ENCODE measurements at regions not wholly inside any gene's neighbourhood (a gene's known extent, or its start where the extent isn't known, plus 50 kb on each side); places are given as distances from the start of the nearest gene placed in this dataset.

- H3K9me3 ChIP-seq = no peaks in the 10 kb centered on the region
- TF ChIP-seq POLR2A (IDR thresholded peaks at IDR 0.05) (no peak), CTCF (IDR thresholded peaks at IDR 0.05) (no peak), POLR2AphosphoS5 (IDR thresholded peaks at IDR 0.05; ENCODE audit: insufficient read depth in 1 of 2, low read depth in 1 of 2) (no peak)
- no peak for DNase-seq (ENCODE audit: extremely low spot score in 2 of 2)
- intact Hi-C loops (cut with DNase I) = no loop called here
- no peak overlapping the region for H3K4me3 ChIP-seq
- no peaks in the 10 kb centered on the region for H3K36me3 ChIP-seq
- H3K27me3 ChIP-seq = no peaks in the 10 kb centered on the region
- no peaks in the 10 kb centered on the region for H3K4me1 ChIP-seq
- no peak overlapping the region for H3K27ac ChIP-seq
Measured at GRCh38 chr18:78658531-78658930, 321.1 kb upstream of the SALL3 start.

- Histone ChIP-seq H3K36me3 (no peaks in the 10 kb centered on the region), H3K9me3 (no peaks in the 10 kb centered on the region), H3K4me3 (no peak overlapping the region), H3K27ac (no peak overlapping the region), H3K27me3 (no peaks in the 10 kb centered on the region), H3K4me1 (no peaks in the 10 kb centered on the region)
- TF ChIP-seq POLR2A (IDR thresholded peaks at IDR 0.05) = no peak
- no peak for TF ChIP-seq POLR2AphosphoS5 (IDR thresholded peaks at IDR 0.05; ENCODE audit: insufficient read depth in 1 of 2, low read depth in 1 of 2)
- no peak for DNase-seq (ENCODE audit: extremely low spot score in 2 of 2)
- intact Hi-C loops (cut with DNase I) = no loop called here
Measured at GRCh38 chr18:78659057-78659456, 320.6 kb upstream of the SALL3 start.

- intact Hi-C loops (cut with DNase I) = no loop called here
- TF ChIP-seq CTCF (IDR thresholded peaks at IDR 0.05) (no peak), POLR2AphosphoS5 (IDR thresholded peaks at IDR 0.05; ENCODE audit: insufficient read depth in 1 of 2, low read depth in 1 of 2) (no peak), POLR2A (IDR thresholded peaks at IDR 0.05) (no peak)
- Histone ChIP-seq H3K36me3 (no peaks in the 10 kb centered on the region), H3K27me3 (no peaks in the 10 kb centered on the region), H3K9me3 (no peaks in the 10 kb centered on the region), H3K4me3 (no peak overlapping the region), H3K4me1 (no peaks in the 10 kb centered on the region), H3K27ac (no peak overlapping the region)
- DNase-seq (ENCODE audit: extremely low spot score in 2 of 2) = no peak
Measured at GRCh38 chr18:78659748-78660147, 319.9 kb upstream of the SALL3 start.

GRCh38 chr18:78660311-78660710 is 319.3 kb upstream of the SALL3 start:
- TF ChIP-seq POLR2AphosphoS5 (IDR thresholded peaks at IDR 0.05; ENCODE audit: insufficient read depth in 1 of 2, low read depth in 1 of 2) = no peak
- TF ChIP-seq POLR2A (IDR thresholded peaks at IDR 0.05) = no peak
- no peak for TF ChIP-seq CTCF (IDR thresholded peaks at IDR 0.05)
- Histone ChIP-seq H3K4me3 (no peak overlapping the region), H3K4me1 (no peaks in the 10 kb centered on the region), H3K9me3 (no peaks in the 10 kb centered on the region), H3K36me3 (no peaks in the 10 kb centered on the region), H3K27me3 (no peaks in the 10 kb centered on the region), H3K27ac (no peak overlapping the region)
- intact Hi-C loops (cut with DNase I) = no loop called here
- no peak for DNase-seq (ENCODE audit: extremely low spot score in 2 of 2)

- no peaks in the 10 kb centered on the region for H3K4me1 ChIP-seq
- H3K36me3 ChIP-seq = no peaks in the 10 kb centered on the region
- no peak for TF ChIP-seq POLR2AphosphoS5 (IDR thresholded peaks at IDR 0.05; ENCODE audit: insufficient read depth in 1 of 2, low read depth in 1 of 2)
- no peak for TF ChIP-seq CTCF (IDR thresholded peaks at IDR 0.05)
- no peak for TF ChIP-seq POLR2A (IDR thresholded peaks at IDR 0.05)
- H3K27ac ChIP-seq = no peak overlapping the region
- H3K27me3 ChIP-seq = no peaks in the 10 kb centered on the region
- no peak overlapping the region for H3K4me3 ChIP-seq
- no peaks in the 10 kb centered on the region for H3K9me3 ChIP-seq
- DNase-seq (ENCODE audit: extremely low spot score in 2 of 2) = no peak
- intact Hi-C loops (cut with DNase I) = no loop called here
Measured at GRCh38 chr18:78661316-78661715, 318.3 kb upstream of the SALL3 start.

GRCh38 chr18:78662879-78663278 is 316.7 kb upstream of the SALL3 start:
- H3K27ac ChIP-seq = no peak overlapping the region
- intact Hi-C loops (cut with DNase I) = no loop called here
- DNase-seq (ENCODE audit: extremely low spot score in 2 of 2) = no peak
- no peaks in the 10 kb centered on the region for H3K4me1 ChIP-seq
- H3K9me3 ChIP-seq = no peaks in the 10 kb centered on the region
- H3K27me3 ChIP-seq = no peaks in the 10 kb centered on the region
- no peak overlapping the region for H3K4me3 ChIP-seq
- no peaks in the 10 kb centered on the region for H3K36me3 ChIP-seq
- TF ChIP-seq POLR2AphosphoS5 (IDR thresholded peaks at IDR 0.05; ENCODE audit: insufficient read depth in 1 of 2, low read depth in 1 of 2) (no peak), POLR2A (IDR thresholded peaks at IDR 0.05) (no peak), CTCF (IDR thresholded peaks at IDR 0.05) (no peak)

All from vagina (tissue), 2 donors.